ENCODE measurements at regions not wholly inside any gene's neighbourhood (a gene's known extent, or its start where the extent isn't known, plus 50 kb on each side); places are given as distances from the start of the nearest gene placed in this dataset.
A peak's percentile ranks its signal among the peaks of the same experiment; 100 is the strongest.

GRCh38 chr6:140130074-140130473, 755.6 kb upstream of the CITED2 start:
- no peak overlapping the region for H2AFZ ChIP-seq (ENCODE audit: low read depth, low read length)
- no peak overlapping the region for H3K9ac ChIP-seq (ENCODE audit: low read length)
- FAIRE-seq = no peak
- H3K27ac ChIP-seq (ENCODE audit: low read depth, low read length) = no peak overlapping the region
- no peak for DNase-seq (ENCODE audit: low read depth)
- H3K9me3 ChIP-seq (ENCODE audit: insufficient read depth, low read depth, low read length) = peaks cover 4% of the 10 kb centered on the region
- no peak overlapping the region for H3K4me3 ChIP-seq (ENCODE audit: insufficient read depth, low read depth, low read length)
- no peaks in the 10 kb centered on the region for H3K4me1 ChIP-seq (ENCODE audit: insufficient read depth, low read length)
- Mint-ChIP-seq H3K4me3 (ENCODE audit: unreplicated experiment) (no peak overlapping the region), H3K9me3 (ENCODE audit: unreplicated experiment) (peaks cover 19% of the 10 kb centered on the region), H3K4me1 (ENCODE audit: low read depth, unreplicated experiment) (no peaks in the 10 kb centered on the region), H3K27me3 (ENCODE audit: low read depth, unreplicated experiment) (no peaks in the 10 kb centered on the region), H3K36me3 (ENCODE audit: low read depth, unreplicated experiment) (no peaks in the 10 kb centered on the region), H3K27ac (ENCODE audit: unreplicated experiment) (no peak overlapping the region)
- no peaks in the 10 kb centered on the region for H3K27me3 ChIP-seq (ENCODE audit: insufficient read depth, low read length)
- H3K79me2 ChIP-seq (ENCODE audit: insufficient read depth, low read length) = no peaks in the 10 kb centered on the region
- TF ChIP-seq, protein P1, sequence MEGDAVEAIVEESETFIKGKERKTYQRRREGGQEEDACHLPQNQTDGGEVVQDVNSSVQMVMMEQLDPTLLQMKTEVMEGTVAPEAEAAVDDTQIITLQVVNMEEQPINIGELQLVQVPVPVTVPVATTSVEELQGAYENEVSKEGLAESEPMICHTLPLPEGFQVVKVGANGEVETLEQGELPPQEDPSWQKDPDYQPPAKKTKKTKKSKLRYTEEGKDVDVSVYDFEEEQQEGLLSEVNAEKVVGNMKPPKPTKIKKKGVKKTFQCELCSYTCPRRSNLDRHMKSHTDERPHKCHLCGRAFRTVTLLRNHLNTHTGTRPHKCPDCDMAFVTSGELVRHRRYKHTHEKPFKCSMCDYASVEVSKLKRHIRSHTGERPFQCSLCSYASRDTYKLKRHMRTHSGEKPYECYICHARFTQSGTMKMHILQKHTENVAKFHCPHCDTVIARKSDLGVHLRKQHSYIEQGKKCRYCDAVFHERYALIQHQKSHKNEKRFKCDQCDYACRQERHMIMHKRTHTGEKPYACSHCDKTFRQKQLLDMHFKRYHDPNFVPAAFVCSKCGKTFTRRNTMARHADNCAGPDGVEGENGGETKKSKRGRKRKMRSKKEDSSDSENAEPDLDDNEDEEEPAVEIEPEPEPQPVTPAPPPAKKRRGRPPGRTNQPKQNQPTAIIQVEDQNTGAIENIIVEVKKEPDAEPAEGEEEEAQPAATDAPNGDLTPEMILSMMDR (IDR thresholded peaks at IDR 0.05; ENCODE audit: insufficient read depth, low read depth, low read length) = no peak
- TF ChIP-seq EZH2 (IDR thresholded peaks at IDR 0.05; ENCODE audit: insufficient read depth, low read length) = no peak
- no peak overlapping the region for H3K4me2 ChIP-seq (ENCODE audit: low read length)
- no peaks in the 10 kb centered on the region for H3K36me3 ChIP-seq (ENCODE audit: insufficient read depth, low read length)
- no peaks in the 10 kb centered on the region for H4K20me1 ChIP-seq (ENCODE audit: insufficient read depth, low read length)

- TF ChIP-seq EZH2 (IDR thresholded peaks at IDR 0.05; ENCODE audit: insufficient read depth, low read length) = no peak
- TF ChIP-seq, protein P1 (IDR thresholded peaks at IDR 0.05; ENCODE audit: insufficient read depth, low read depth, low read length) = no peak
- no peaks in the 10 kb centered on the region for H3K36me3 ChIP-seq (ENCODE audit: insufficient read depth, low read length)
- no peaks in the 10 kb centered on the region for H3K4me1 Mint-ChIP-seq (ENCODE audit: low read depth, unreplicated experiment)
- no peak overlapping the region for H3K4me3 ChIP-seq (ENCODE audit: insufficient read depth, low read depth, low read length)
- H3K27ac Mint-ChIP-seq (ENCODE audit: unreplicated experiment) = no peak overlapping the region
- H3K4me1 ChIP-seq (ENCODE audit: insufficient read depth, low read length) = no peaks in the 10 kb centered on the region
- no peak for FAIRE-seq
- H3K27me3 Mint-ChIP-seq (ENCODE audit: low read depth, unreplicated experiment) = no peaks in the 10 kb centered on the region
- no peak overlapping the region for H3K4me2 ChIP-seq (ENCODE audit: low read length)
- H2AFZ ChIP-seq (ENCODE audit: low read depth, low read length) = no peak overlapping the region
- no peaks in the 10 kb centered on the region for H3K79me2 ChIP-seq (ENCODE audit: insufficient read depth, low read length)
- no peak for DNase-seq (ENCODE audit: low read depth)
- H3K4me3 Mint-ChIP-seq (ENCODE audit: unreplicated experiment) = no peak overlapping the region
- no peak overlapping the region for H3K27ac ChIP-seq (ENCODE audit: low read depth, low read length)
- peaks cover 4% of the 10 kb centered on the region for H3K9me3 ChIP-seq (ENCODE audit: insufficient read depth, low read depth, low read length)
- H4K20me1 ChIP-seq (ENCODE audit: insufficient read depth, low read length) = no peaks in the 10 kb centered on the region
- peaks cover 12% of the 10 kb centered on the region for H3K9me3 Mint-ChIP-seq (ENCODE audit: unreplicated experiment)
- H3K27me3 ChIP-seq (ENCODE audit: insufficient read depth, low read length) = no peaks in the 10 kb centered on the region
- no peaks in the 10 kb centered on the region for H3K36me3 Mint-ChIP-seq (ENCODE audit: low read depth, unreplicated experiment)
- H3K9ac ChIP-seq (ENCODE audit: low read length) = no peak overlapping the region
Measured at GRCh38 chr6:140124498-140124897, 750.0 kb upstream of the CITED2 start.

DNA sequence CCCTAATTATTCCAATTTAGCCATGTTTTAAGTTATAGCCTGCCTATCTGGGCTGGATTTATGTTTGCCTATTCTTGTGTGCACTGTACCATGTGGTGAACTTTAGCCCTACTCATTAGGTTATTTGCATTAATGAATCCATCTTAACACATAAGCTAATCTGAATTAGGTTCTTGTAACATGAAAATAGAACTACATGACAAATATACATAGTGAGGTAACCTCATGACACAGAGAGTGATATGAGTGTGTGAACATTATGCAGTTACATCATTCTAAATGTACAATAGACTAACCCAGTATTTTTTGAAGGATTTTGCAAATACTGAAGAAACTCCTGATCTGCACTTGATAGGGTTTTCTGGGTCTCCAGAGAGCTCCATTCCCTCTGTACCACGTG, 733.7 kb upstream of the CITED2 start:
- no peaks in the 10 kb centered on the region for H3K4me1 ChIP-seq (ENCODE audit: insufficient read depth, low read length)
- Mint-ChIP-seq H3K4me1 (ENCODE audit: low read depth, unreplicated experiment) (no peaks in the 10 kb centered on the region), H3K36me3 (ENCODE audit: low read depth, unreplicated experiment) (no peaks in the 10 kb centered on the region), H3K9me3 (ENCODE audit: unreplicated experiment) (no peaks in the 10 kb centered on the region), H3K4me3 (ENCODE audit: unreplicated experiment) (no peak overlapping the region), H3K27me3 (ENCODE audit: low read depth, unreplicated experiment) (no peaks in the 10 kb centered on the region), H3K27ac (ENCODE audit: unreplicated experiment) (no peak overlapping the region)
- no peaks in the 10 kb centered on the region for H3K79me2 ChIP-seq (ENCODE audit: insufficient read depth, low read length)
- no peak for DNase-seq (ENCODE audit: low read depth)
- H3K4me3 ChIP-seq (ENCODE audit: insufficient read depth, low read depth, low read length) = no peak overlapping the region
- H3K9ac ChIP-seq (ENCODE audit: low read length) = no peak overlapping the region
- H2AFZ ChIP-seq (ENCODE audit: low read depth, low read length) = no peak overlapping the region
- H3K27ac ChIP-seq (ENCODE audit: low read depth, low read length) = no peak overlapping the region
- no peak for TF ChIP-seq EZH2 (IDR thresholded peaks at IDR 0.05; ENCODE audit: insufficient read depth, low read length)
- no peaks in the 10 kb centered on the region for H4K20me1 ChIP-seq (ENCODE audit: insufficient read depth, low read length)
- no peaks in the 10 kb centered on the region for H3K36me3 ChIP-seq (ENCODE audit: insufficient read depth, low read length)
- no peak overlapping the region for H3K4me2 ChIP-seq (ENCODE audit: low read length)
- H3K9me3 ChIP-seq (ENCODE audit: insufficient read depth, low read depth, low read length) = no peaks in the 10 kb centered on the region
- no peaks in the 10 kb centered on the region for H3K27me3 ChIP-seq (ENCODE audit: insufficient read depth, low read length)
- peak; percentile 17 for FAIRE-seq
